Fibroblast of lung (primary cell): ENCODE measurements at regions not wholly inside any gene's neighbourhood (a gene's known extent, or its start where the extent isn't known, plus 50 kb on each side); places are given as distances from the start of the nearest gene placed in this dataset.

ENCODE experiments used
- EZH2 ChIP-seq: IDR thresholded peaks from 2 replicates; pipeline ENCODE4 v1.5.1; 2012; ENCODE audit warnings: low read length, control low read depth, mild to moderate bottlenecking; ENCODE audit errors: missing control alignments
- TF ChIP-seq, protein P1 (sequence below), 2 donors: IDR thresholded peaks in 1 of 2; conservative IDR thresholded peaks in 1 of 2; 1 replicate in 1 of 2; 2 replicates in 1 of 2; pipeline ENCODE4 v1.5.1; 2011 to 2012; ENCODE audit warnings: low read length in 2 of 2, control low read depth in 1 of 2, inconsistent platforms in 1 of 2, low read depth in 1 of 2, mild to moderate bottlenecking in 1 of 2

- TF ChIP-seq, protein P1, sequence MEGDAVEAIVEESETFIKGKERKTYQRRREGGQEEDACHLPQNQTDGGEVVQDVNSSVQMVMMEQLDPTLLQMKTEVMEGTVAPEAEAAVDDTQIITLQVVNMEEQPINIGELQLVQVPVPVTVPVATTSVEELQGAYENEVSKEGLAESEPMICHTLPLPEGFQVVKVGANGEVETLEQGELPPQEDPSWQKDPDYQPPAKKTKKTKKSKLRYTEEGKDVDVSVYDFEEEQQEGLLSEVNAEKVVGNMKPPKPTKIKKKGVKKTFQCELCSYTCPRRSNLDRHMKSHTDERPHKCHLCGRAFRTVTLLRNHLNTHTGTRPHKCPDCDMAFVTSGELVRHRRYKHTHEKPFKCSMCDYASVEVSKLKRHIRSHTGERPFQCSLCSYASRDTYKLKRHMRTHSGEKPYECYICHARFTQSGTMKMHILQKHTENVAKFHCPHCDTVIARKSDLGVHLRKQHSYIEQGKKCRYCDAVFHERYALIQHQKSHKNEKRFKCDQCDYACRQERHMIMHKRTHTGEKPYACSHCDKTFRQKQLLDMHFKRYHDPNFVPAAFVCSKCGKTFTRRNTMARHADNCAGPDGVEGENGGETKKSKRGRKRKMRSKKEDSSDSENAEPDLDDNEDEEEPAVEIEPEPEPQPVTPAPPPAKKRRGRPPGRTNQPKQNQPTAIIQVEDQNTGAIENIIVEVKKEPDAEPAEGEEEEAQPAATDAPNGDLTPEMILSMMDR (conservative IDR thresholded peaks at IDR 0.05 in 1 of 2, IDR thresholded peaks at IDR 0.05 in 1 of 2; ENCODE audit: low read depth in 1 of 2, low read length in 2 of 2): no peak
- no peak for TF ChIP-seq EZH2
These were observed 287.3 kb upstream of the NUDT12 start for GRCh38 chr5:103849934-103850333.
